SK-MEL-5 (cell line): ENCODE measurements at regions not wholly inside any gene's neighbourhood (a gene's known extent, or its start where the extent isn't known, plus 50 kb on each side); places are given as distances from the start of the nearest gene placed in this dataset.

Experiments used
- DNase-seq: peaks from one replicate; pipeline ENCODE4 v3.0.0-alpha.2; 2016; ENCODE audit warnings: low read depth, low spot score
- in situ Hi-C: cut with HindIII; loops from 2 replicates; pipeline ENCODE4 v1.10.0; 2016; ENCODE audit warnings: low sequenced_read_pairs, high pct_unique_total_duplicates, low pct_unique_long_range_greater_than_20kb

GRCh38 chr14:98733536-98733935, 538.5 kb downstream of the BCL11B start:
- no peak for DNase-seq
- in situ Hi-C loops, result no loop called here

- in situ Hi-C loops, result no loop called here
- no peak for DNase-seq
Measured at GRCh38 chr14:98736701-98737338, 535.2 kb downstream of the BCL11B start.

- in situ Hi-C loops, result no loop called here
- DNase-seq, result no peak
Measured at GRCh38 chr14:98741523-98741922, 530.5 kb downstream of the BCL11B start.

GRCh38 chr14:98742001-98742400, 530.0 kb downstream of the BCL11B start:
- in situ Hi-C loops, result no loop called here
- no peak for DNase-seq

- DNase-seq, result no peak
- in situ Hi-C loops, result no loop called here
Measured at GRCh38 chr14:98743536-98743935, 528.5 kb downstream of the BCL11B start.

GRCh38 chr14:98748966-98749365, 523.0 kb downstream of the BCL11B start:
- DNase-seq, result no peak
- in situ Hi-C loops, result no loop called here

- in situ Hi-C loops, result no loop called here
- no peak for DNase-seq
Measured at GRCh38 chr14:98751110-98751509, 520.9 kb downstream of the BCL11B start.

- in situ Hi-C loops, result no loop called here
- DNase-seq, result no peak
Measured at GRCh38 chr14:98752660-98753059, 519.3 kb downstream of the BCL11B start.

GRCh38 chr14:98754343-98755020, 517.5 kb downstream of the BCL11B start:
- in situ Hi-C loops, result no loop called here
- peak; percentile 9 for DNase-seq

GRCh38 chr14:98756749-98757148, 515.2 kb downstream of the BCL11B start:
- in situ Hi-C loops, result no loop called here
- no peak for DNase-seq

GRCh38 chr14:98758440-98758839, 513.6 kb downstream of the BCL11B start:
- in situ Hi-C loops, result no loop called here

GRCh38 chr14:98761993-98762392, 510.0 kb downstream of the BCL11B start:
- DNase-seq, result no peak
- in situ Hi-C loops, result no loop called here

More at GRCh38 chr14:98758440-98758839, 513.6 kb downstream of the BCL11B start:
- DNase-seq, result no peak

- DNase-seq, result no peak
- in situ Hi-C loops, result no loop called here
Measured at GRCh38 chr14:98766818-98767217, 505.2 kb downstream of the BCL11B start.

GRCh38 chr14:98769326-98769725, 502.7 kb downstream of the BCL11B start:
- no peak for DNase-seq
- in situ Hi-C loops, result no loop called here

GRCh38 chr14:98770151-98770550, 501.8 kb downstream of the BCL11B start:
- in situ Hi-C loops, result no loop called here
- DNase-seq, result no peak

GRCh38 chr14:98773814-98774213, 498.2 kb downstream of the BCL11B start:
- in situ Hi-C loops, result no loop called here
- DNase-seq, result no peak

GRCh38 chr14:98775892-98776291, 496.1 kb downstream of the BCL11B start:
- in situ Hi-C loops, result no loop called here
- no peak for DNase-seq

GRCh38 chr14:98782062-98782461, 489.9 kb downstream of the BCL11B start:
- no peak for DNase-seq
- in situ Hi-C loops, result no loop called here

- in situ Hi-C loops, result no loop called here
- no peak for DNase-seq
Measured at GRCh38 chr14:98785578-98785977, 486.4 kb downstream of the BCL11B start.
